Body of pancreas (tissue), 4 donors: ENCODE measurements at regions not wholly inside any gene's neighbourhood (a gene's known extent, or its start where the extent isn't known, plus 50 kb on each side); places are given as distances from the start of the nearest gene placed in this dataset.
"Not testable (repeated sequence)": the region's sequence is repeated elsewhere in the genome, so short reads cannot be mapped to it uniquely, and the experiment has no call there.

ENCODE experiments used
- CTCF ChIP-seq, 7 experiments: fragments of 450-650 bp in 4 of 7; fragments of 200-600 bp in 3 of 7; sonication (generic) in 3 of 7; IDR thresholded peaks; one replicate each; pipeline ENCODE4 v1.5.1; 2016 to 2019; ENCODE audit warnings: antibody characterized with exemption in 7 of 7
- POLR2A ChIP-seq, 3 donors: fragments of 450-650 bp; IDR thresholded peaks; one replicate each; pipeline ENCODE4 v1.6.1; 2016; ENCODE audit warnings: antibody characterized with exemption in 3 of 3, mild to moderate bottlenecking in 2 of 3

GRCh38 chr4:82115183-82115582 is 258.6 kb downstream of the HNRNPD start:
- not testable (repeated sequence) for TF ChIP-seq CTCF, POLR2A (IDR thresholded peaks at IDR 0.05)
